SIG-M5 treated with dmso at 0.1 percent for 504 hours (cell line): ENCODE measurements at regions not wholly inside any gene's neighbourhood (a gene's known extent, or its start where the extent isn't known, plus 50 kb on each side); places are given as distances from the start of the nearest gene placed in this dataset.
"Not testable (repeated sequence)": the region's sequence is repeated elsewhere in the genome, so short reads cannot be mapped to it uniquely, and the experiment has no call there.

ENCODE experiments used
- DNase-seq: peaks from one replicate; lab custom pipeline; 2025; ENCODE audit not compliant: unreplicated experiment; lab: John Stamatoyannopoulos, UW

DNA sequence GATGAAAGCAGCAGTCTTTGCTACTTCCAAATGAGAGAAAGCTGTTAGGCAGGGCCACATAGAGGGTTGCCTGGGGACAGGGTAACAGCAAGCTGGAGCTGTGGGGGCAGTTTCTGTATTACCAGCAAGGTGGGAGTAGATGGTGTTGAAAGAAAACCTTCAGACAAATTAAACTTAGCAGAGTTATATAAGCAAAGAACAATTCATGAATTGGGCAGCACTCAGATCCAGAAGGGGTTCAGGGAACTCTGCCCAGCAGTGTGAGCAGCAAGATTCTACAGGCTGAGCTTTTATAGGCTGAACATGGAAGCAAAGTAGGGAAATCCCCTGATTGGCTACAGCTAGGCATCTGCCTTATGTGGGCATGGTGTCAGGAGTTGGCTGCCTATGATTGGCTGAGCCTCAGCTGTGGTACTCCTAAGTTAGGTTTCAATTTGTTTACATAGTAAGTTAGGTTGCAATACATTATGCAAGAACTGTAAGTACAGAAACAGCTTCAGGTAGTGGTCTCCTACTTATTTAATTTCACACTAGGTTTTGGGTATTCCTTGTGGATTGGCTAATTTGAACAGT, 64.1 kb upstream of the TMPRSS2 start:
- no peak for DNase-seq

DNA sequence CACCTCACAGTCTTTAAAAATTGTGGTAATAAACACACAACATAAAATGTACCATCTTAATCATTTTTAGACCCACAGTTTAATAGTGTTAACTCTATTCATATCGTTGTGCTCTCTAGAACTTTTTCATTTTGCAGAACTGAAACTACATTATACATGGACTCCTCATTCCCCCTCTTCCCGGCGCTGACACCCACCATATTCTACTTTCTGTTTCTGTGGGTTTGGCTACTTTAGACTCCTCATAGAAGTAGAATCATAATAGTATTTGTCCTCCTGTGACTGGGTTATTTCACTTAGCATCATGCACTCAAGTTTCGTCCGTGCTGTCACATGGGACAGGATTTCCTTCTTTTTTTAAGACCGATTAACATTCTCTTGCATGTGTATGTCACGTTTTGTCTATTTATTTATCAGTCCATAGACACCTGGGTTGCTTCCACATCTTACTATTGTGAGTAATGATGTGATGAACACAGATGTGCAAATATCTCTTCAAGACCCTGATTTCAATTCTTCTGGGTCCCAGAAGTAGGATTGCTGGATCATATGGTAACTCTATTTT, 62.9 kb upstream of the TMPRSS2 start:
- DNase-seq, result peak; percentile 32

DNA sequence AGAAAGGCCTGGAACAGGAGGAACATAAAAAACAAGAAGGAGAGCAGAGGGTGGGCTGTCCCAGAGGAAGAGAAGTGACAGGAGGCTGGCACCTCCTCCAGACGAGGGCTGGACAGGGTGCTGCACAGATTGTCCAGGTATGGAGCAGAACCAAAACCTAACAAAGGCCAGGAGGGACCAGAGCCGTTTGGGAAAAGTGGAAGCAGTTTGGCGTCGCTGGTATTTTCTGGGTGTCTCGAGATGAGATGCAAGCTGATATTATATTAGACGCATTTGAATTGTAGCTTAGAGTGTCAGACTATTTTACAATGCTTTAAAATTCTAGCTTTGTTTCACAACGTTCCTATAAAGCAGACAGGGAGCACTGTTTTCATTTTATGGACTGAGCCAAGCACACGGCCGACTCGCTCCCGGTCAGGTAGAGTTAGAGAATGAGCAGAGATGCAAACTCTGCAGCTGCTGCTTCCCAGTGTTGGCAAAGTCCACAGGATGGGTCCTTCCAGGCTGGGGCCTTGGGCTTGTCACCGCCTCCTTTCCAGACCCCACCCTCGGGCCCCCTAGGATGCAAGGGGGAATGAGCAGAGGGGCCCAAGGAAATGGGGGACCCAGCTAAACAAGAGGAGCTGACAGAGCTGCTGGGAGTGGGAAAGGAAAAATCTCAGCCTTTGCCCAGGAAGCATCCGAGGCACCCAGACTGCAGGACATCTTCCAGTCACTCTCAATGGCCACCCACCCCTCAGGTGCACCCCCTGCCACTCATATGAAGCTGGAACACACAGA, 60.8 kb upstream of the TMPRSS2 start:
- DNase-seq, result no peak

DNA sequence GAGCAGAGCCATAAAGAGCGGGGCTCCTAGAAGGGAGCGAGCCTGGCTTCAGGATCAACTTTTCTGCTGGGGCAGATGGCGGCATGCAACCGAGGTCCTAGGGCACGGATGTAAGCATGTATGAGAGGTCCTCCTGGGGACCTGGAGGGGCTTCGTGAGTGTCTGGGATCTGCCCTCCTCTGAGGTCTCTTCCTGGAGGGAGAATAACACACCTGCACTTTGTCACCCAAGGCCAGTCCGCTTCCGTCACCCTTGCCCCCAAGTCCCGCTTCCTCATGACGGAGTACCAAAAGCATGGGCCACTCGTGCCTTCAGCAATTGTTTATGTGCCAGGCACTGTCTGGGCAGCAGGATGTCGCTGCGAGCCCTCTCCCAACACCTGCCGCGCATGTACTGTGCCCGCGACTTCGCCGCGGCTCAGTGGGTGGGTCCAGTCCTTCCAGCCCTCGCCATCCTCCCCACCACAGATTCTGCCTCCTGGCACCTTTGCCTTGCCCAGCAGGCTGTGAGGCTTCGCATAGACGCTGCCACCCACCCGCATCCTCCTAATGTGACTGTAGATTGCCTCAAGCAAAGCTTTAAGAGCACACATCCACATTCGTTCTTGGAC, 60.0 kb upstream of the TMPRSS2 start:
- DNase-seq, result no peak

DNA sequence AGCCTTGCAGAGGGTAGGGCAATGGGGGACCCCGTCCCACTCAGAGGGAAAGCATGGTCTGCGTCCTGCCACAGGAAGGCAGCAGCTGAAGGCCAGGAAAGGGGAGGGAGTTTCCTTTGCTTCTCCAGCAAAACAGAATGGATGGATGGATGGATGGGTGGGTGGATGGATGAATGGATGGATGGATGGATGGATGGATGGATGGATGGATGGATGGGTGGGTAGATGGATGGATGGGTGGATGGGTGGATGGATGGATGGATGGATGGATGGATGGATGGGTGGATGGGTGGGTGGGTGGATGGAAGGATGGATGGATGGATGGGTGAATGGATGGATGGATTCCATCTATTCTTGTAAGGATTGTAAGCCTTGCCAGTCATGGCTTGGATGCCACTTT, 59.3 kb upstream of the TMPRSS2 start:
- DNase-seq, result not testable (repeated sequence)

DNA sequence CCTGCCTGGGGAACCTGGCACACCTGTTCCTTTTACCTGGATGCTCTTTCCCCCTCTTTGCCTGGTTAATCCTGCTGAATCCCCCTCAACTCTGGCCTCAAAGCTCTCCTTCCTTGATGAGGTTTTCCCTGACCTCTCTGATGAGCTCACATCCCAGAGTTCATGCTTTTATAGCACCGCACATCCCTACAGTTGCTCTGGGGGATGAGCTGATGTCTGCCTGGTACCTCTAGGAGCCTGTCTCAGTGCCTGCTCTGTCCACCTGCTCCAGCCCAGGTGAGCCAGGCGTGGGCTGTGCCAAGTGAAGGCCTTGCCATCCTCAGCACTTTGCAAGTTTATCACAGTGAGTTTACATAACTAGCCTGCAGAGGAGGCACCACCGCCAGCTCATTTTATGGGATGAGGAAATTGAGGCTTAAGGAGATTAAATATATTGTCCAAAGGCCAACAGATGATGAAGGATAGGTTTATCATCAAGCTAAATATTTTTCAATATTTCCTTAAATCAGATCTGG, 58.6 kb upstream of the TMPRSS2 start:
- no peak for DNase-seq

DNA sequence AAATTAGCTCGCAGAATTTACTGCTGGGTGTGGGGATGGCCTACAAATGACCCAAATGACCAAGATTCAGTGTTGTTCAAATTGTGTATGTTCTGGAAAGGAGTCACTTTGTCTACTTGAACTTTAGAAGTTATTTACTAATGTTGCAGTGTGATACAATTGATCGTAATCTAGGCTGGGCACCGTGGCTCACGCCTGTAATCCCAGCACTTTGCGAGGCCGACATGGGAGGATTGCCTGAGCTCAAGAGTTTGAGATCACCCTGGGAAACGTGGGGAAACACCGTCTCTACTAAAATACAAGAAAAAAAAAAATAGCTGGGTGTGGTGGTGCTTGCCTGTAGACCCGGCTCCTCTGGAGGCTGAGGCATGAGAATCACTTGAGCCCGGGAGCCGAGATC, 57.6 kb upstream of the TMPRSS2 start:
- no peak for DNase-seq

DNA sequence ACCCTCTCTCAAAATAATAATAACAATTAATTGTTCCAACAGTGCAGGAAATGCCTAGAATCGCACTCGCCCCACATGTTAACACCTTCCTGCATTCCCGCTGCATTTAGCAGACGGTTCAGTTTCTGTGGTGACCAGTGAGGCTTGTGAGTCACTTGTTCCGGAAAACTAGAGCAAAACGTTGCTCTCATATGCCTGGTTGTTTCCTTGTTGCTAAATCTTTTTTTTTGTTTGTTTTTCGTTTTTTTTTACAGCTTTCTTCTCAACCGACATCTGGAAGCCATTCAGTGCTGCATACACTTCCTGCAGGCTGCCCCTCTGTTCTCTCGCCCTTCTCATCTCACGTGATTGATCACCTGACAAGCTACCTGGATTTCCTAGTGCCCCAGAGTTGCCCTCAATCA, 56.9 kb upstream of the TMPRSS2 start:
- no peak for DNase-seq

DNA sequence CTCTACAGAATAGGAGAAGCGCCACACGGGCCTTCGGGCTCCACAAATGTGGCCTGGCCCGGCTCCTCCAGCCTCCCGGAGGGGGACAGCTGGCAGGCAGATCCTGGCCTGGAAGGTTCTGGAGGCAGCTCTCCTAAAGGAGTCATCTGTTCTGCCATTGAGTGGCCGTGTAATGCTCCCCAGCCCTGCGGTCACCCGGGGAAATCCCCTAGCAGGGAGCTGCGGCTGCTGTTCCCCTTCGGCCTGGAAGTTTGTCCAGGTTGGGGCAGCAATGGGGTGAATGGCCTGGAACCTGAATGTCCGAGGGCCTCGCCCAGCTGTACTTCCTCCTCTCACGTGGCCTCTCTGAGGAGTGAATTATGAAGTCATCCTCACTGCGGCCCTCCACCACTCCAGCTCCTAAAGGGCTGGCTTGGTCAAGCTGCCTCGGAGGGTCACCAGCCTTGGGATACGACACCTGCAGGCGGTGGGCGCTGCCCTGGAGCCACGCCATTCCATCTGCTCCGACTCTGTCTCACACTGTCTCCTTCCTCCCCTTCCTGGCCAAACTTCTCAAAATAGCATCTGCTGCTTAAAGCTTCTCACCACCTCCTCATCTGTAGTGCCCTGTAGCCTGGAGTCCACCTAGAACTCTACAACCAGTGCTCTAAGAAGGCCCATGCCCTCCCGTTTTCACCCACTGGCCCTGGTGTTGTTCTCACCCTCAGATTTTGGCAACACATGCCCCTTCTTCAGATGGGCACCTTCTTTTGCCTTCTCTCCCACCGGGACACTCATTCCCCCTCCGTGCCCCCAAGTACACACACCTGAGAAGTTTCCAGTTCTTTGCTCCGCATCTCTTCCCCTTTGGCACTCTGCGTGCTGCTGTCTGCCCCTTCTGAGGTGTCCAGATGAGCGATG, 54.4 kb upstream of the TMPRSS2 start:
- no peak for DNase-seq

DNA sequence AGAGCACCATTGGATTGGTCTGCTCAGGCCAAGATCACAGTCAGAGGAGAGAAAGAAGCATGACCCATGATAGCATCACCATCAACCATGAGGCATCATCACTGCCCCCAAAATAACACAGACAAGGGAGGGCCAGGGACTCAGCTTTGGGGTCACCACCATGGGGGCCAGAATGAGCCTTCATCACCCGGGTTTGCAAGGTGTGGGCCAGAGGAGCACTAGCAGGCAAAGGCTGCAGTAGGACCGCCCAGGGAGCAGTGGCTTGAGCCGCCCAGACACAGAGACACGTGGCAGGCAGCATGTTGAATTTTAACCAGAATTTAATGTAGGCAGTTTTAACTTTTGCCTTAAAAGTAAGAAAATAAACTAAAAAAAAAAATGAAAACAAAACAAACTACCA, 53.7 kb upstream of the TMPRSS2 start:
- no peak for DNase-seq

DNA sequence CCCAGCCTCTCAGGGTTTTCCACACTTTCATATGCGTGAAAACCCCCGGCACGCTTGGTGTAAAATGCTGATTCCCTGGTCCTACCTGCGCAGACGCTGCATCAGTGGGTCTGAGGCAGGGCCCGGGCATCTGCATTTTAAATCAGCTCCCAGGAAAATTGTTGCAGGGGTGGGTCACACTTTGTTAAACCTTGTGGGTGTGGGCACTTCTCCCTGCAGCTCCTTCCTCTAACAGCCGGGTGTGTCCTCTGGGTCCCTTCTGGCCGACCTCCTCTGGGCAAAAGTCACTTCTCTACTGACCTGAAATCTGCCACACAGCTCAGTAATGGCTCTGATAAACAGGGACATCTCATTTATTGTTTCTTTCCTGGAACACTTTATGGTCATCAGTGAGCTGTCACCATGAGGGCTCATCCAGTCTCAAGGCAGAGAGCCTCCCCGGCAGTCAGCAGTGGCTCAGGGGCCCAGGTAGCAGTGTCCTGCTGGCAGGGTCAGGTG, 52.8 kb upstream of the TMPRSS2 start:
- DNase-seq, result no peak

DNA sequence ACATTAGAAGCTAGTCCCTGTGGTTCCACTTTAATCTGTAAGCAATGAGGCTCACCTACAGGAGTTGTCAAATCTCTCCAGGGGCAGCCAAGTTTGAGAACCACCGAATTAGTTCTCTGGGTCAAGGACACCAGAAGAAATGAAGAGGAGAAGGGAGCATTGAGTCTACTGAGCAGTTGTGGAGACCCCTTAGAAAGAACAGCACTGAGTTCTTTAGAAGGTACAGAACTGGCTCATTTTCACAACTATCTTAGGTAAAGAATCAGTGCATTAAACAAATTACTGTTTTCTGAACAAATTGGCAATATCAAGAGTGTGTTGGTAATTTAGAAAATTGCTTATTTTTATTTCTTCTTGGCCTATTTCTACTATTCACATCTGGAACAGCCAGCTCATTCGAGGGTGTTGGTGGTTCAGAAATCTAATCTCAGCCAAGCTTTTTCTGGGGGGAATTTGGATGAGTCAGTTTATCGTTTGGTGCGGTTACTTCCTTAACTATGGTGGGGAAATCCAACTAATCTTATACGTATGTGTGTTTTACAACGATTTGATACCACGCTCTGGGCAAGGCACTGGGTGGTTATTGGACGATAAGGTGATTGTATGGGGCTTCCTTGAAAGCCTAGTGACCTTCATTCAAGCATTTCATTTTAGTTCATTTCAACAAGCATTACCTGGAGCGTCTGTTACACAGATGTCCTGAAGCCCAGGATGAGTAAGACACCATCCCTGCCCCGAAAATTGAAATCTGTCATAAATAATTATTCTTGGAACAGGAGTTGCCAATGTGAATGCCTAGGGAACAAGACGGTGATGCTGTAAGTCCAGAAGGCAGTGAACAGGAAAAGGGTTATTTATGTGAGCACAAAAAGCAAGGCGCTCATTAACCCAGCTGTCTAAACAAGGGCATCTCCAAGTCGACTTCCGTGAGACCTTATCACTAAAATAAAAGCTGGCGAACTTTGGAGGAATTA, 52.0 kb upstream of the TMPRSS2 start:
- DNase-seq, result no peak

DNA sequence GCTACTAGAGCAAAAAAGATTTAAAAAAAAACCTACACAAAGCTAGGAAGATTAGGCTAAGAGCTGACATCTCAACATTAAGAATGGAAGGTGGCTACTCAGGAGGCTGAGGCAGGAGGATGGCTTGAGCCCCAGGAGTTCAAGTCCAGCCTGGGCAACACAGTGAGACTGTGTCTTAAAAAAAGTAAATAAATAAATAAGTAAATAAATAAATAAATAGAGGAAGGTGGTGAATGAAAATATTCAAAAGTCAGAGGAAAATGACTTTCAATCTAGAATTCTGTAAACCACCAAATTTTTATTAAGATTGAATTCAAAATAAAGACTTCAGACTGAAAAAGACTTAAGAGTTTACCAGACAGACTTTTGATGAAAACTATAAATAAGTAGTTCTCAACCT, 50.9 kb upstream of the TMPRSS2 start:
- DNase-seq, result no peak

DNA sequence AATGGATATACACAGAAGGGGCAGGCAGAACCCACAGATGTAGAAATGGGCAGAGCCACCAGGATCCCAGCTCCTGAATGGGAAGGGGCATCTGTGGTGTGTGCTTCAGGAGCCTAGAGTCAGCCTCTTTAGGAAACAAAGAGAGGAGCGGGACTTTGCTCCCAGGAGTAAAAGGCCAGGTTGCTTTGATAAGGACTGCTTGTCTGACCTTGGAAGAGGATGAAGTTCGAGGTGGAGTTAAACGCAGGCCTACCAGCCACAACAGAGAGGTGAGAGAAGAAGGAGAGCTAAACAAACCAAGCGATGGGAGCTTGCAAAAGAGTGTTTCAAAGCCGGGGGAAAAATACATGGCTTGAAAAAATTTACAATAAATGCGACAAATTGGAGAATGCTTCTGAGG, 49.9 kb upstream of the TMPRSS2 start:
- DNase-seq, result no peak
